PFSK-1 (cell line): ENCODE measurements at regions not wholly inside any gene's neighbourhood (a gene's known extent, or its start where the extent isn't known, plus 50 kb on each side); places are given as distances from the start of the nearest gene placed in this dataset.

Experiments used
- POLR2AphosphoS5 ChIP-seq: IDR thresholded peaks from 2 replicates; pipeline ENCODE4 v1.6.1; 2012; ENCODE audit warnings: low read depth, mild to moderate bottlenecking, control low read depth, low read length, moderate library complexity
- REST ChIP-seq, 2 experiments: IDR thresholded peaks; 2 replicates each; pipeline versions ENCODE4 v1.6.1 to v1.8.0; 2011 to 2012; ENCODE audit warnings: low read depth in 2 of 2, low read length in 2 of 2, control low read depth in 1 of 2, inconsistent platforms in 1 of 2, mild to moderate bottlenecking in 1 of 2, moderate library complexity in 1 of 2; ENCODE audit not compliant: insufficient read depth in 1 of 2

- TF ChIP-seq REST (IDR thresholded peaks at IDR 0.05; ENCODE audit: insufficient read depth in 1 of 2, low read depth in 2 of 2, low read length in 2 of 2) (no peak), POLR2AphosphoS5 (no peak)
Observed at GRCh38 chrX:16357902-16358301, 190.6 kb downstream of the MAGEB17 start.
